ENCODE measurements at regions not wholly inside any gene's neighbourhood (a gene's known extent, or its start where the extent isn't known, plus 50 kb on each side); places are given as distances from the start of the nearest gene placed in this dataset.

GRCh38 chr10:62514079-62514693 is 140.0 kb downstream of the ZNF365 start:
- Histone ChIP-seq H2AFZ (ENCODE audit: low read depth, low read length) (no peak overlapping the region), H3K9me3 (replicated peaks; ENCODE audit: control insufficient read depth, insufficient read depth, low read length) (no peaks in the 10 kb centered on the region), H3K27ac (ENCODE audit: insufficient read depth, low read depth, low read length) (no peak overlapping the region), H3K4me3 (replicated peaks in 1 of 3; ENCODE audit: insufficient read depth in 1 of 3, low read depth in 1 of 3, low read length in 3 of 3) (no peak overlapping the region), H3K4me1 (ENCODE audit: control insufficient read depth, extremely low read depth, insufficient read depth, low read length) (no peaks in the 10 kb centered on the region), H3K27me3 (ENCODE audit: control insufficient read depth in 2 of 2, insufficient read depth in 2 of 2, low read length in 2 of 2) (peaks cover 0 to 2% of the 10 kb centered on the region in 2 experiments), H4K20me1 (replicated peaks; ENCODE audit: control insufficient read depth, extremely low read depth, insufficient read depth, low read length) (no peaks in the 10 kb centered on the region), H3K4me2 (ENCODE audit: insufficient read depth, low read length) (no peak overlapping the region), H3K36me3 (ENCODE audit: control insufficient read depth in 2 of 2, extremely low read depth in 1 of 2, insufficient read depth in 2 of 2, low read length in 2 of 2) (no peaks in the 10 kb centered on the region), H3K9ac (replicated peaks; ENCODE audit: extremely low read depth, insufficient read depth, low read length) (no peak overlapping the region), H3K9me1 (replicated peaks; ENCODE audit: control insufficient read depth, extremely low read depth, insufficient read depth, low read length) (no peaks in the 10 kb centered on the region), H3K79me2 (ENCODE audit: control insufficient read depth, insufficient read depth, low read length) (no peaks in the 10 kb centered on the region)
- ChIA-PET POLR2A (no interaction called here), CTCF (no interaction called here)
- intact Hi-C loops (cut with micrococcal nuclease) (no loop called here), dilution Hi-C loops (cut with MboI; ENCODE audit: extremely low pct_ligation_motif_present, low sequenced_read_pairs) (no loop called here)
- DNase-seq (ENCODE audit: low read depth, low spot score) (no peak), FAIRE-seq (no peak)
- no peak for TF ChIP-seq EZH2 (IDR thresholded peaks at IDR 0.05; ENCODE audit: borderline replicate concordance, low read depth, low read length, severe bottlenecking)
- TF ChIP-seq FOS (IDR thresholded peaks at IDR 0.05; ENCODE audit: borderline replicate concordance, insufficient read depth, low read length): no peak
- no peak for TF ChIP-seq JUN (IDR thresholded peaks at IDR 0.05; ENCODE audit: borderline replicate concordance, insufficient read depth, insufficient read length, low read depth)
- no peak for TF ChIP-seq POLR2A (IDR thresholded peaks at IDR 0.05; ENCODE audit: low read depth, low read length)
- TF ChIP-seq POLR2AphosphoS5 (IDR thresholded peaks at IDR 0.05; ENCODE audit: insufficient read depth, low read depth, low read length): no peak
- no TSS peak for BruUV-seq (replicated peaks)

GRCh38 chr10:62517252-62517651 is 143.1 kb downstream of the ZNF365 start:
- Histone ChIP-seq H4K20me1 (replicated peaks; ENCODE audit: control insufficient read depth, extremely low read depth, insufficient read depth, low read length) (no peaks in the 10 kb centered on the region), H3K27me3 (ENCODE audit: control insufficient read depth in 2 of 2, insufficient read depth in 2 of 2, low read length in 2 of 2) (no peaks in the 10 kb centered on the region), H3K9ac (replicated peaks; ENCODE audit: extremely low read depth, insufficient read depth, low read length) (no peak overlapping the region), H3K4me3 (replicated peaks in 1 of 3; ENCODE audit: insufficient read depth in 1 of 3, low read depth in 1 of 3, low read length in 3 of 3) (no peak overlapping the region), H3K4me2 (ENCODE audit: insufficient read depth, low read length) (no peak overlapping the region), H3K4me1 (ENCODE audit: control insufficient read depth, extremely low read depth, insufficient read depth, low read length) (no peaks in the 10 kb centered on the region), H3K9me3 (replicated peaks; ENCODE audit: control insufficient read depth, insufficient read depth, low read length) (no peaks in the 10 kb centered on the region), H3K79me2 (ENCODE audit: control insufficient read depth, insufficient read depth, low read length) (no peaks in the 10 kb centered on the region), H3K36me3 (ENCODE audit: control insufficient read depth in 2 of 2, extremely low read depth in 1 of 2, insufficient read depth in 2 of 2, low read length in 2 of 2) (no peaks in the 10 kb centered on the region), H3K9me1 (replicated peaks; ENCODE audit: control insufficient read depth, extremely low read depth, insufficient read depth, low read length) (no peaks in the 10 kb centered on the region), H3K27ac (ENCODE audit: insufficient read depth, low read depth, low read length) (no peak overlapping the region), H2AFZ (ENCODE audit: low read depth, low read length) (no peak overlapping the region)
- ChIA-PET POLR2A (no interaction called here), CTCF (no interaction called here)
- dilution Hi-C loops (cut with MboI; ENCODE audit: extremely low pct_ligation_motif_present, low sequenced_read_pairs): no loop called here
- no peak for FAIRE-seq
- DNase-seq (ENCODE audit: low read depth, low spot score): no peak
- intact Hi-C loops (cut with micrococcal nuclease): no loop called here
- no TSS peak for BruUV-seq (replicated peaks)
- TF ChIP-seq MAX (IDR thresholded peaks at IDR 0.05; ENCODE audit: insufficient read depth, insufficient read length) (no peak), POLR2AphosphoS5 (IDR thresholded peaks at IDR 0.05; ENCODE audit: insufficient read depth, low read depth, low read length) (no peak), JUN (IDR thresholded peaks at IDR 0.05; ENCODE audit: borderline replicate concordance, insufficient read depth, insufficient read length, low read depth) (no peak), EZH2 (IDR thresholded peaks at IDR 0.05; ENCODE audit: borderline replicate concordance, low read depth, low read length, severe bottlenecking) (no peak), POLR2A (IDR thresholded peaks at IDR 0.05; ENCODE audit: low read depth, low read length) (no peak), GATA2 (IDR thresholded peaks at IDR 0.05; ENCODE audit: insufficient read depth, insufficient read length, low read depth, low read length) (no peak), MYC (IDR thresholded peaks at IDR 0.05; ENCODE audit: low read depth, low read length) (no peak), FOS (IDR thresholded peaks at IDR 0.05; ENCODE audit: borderline replicate concordance, insufficient read depth, low read length) (no peak), CTCF (IDR thresholded peaks at IDR 0.05; ENCODE audit: extremely low read depth in 1 of 2, insufficient read depth in 1 of 2, low read depth in 1 of 2, low read length in 2 of 2) (no peak)
